SK-MEL-5 (cell line): ENCODE measurements at regions not wholly inside any gene's neighbourhood (a gene's known extent, or its start where the extent isn't known, plus 50 kb on each side); places are given as distances from the start of the nearest gene placed in this dataset.
"Not testable (repeated sequence)": the region's sequence is repeated elsewhere in the genome, so short reads cannot be mapped to it uniquely, and the experiment has no call there.

ENCODE experiments used
- DNase-seq: peaks from one replicate; pipeline ENCODE4 v3.0.0-alpha.2; 2016; ENCODE audit warnings: low read depth, low spot score
- in situ Hi-C: cut with HindIII; loops from 2 replicates; pipeline ENCODE4 v1.10.0; 2016; ENCODE audit warnings: low sequenced_read_pairs, high pct_unique_total_duplicates, low pct_unique_long_range_greater_than_20kb
- small RNA-seq, 2 experiments: library from RNA; depleted of rRNA; stranded (forward); fragments of <200 nt; gene quantifications; one replicate each; pipeline ENCODE3, GENCODE V24; 2014

DNA sequence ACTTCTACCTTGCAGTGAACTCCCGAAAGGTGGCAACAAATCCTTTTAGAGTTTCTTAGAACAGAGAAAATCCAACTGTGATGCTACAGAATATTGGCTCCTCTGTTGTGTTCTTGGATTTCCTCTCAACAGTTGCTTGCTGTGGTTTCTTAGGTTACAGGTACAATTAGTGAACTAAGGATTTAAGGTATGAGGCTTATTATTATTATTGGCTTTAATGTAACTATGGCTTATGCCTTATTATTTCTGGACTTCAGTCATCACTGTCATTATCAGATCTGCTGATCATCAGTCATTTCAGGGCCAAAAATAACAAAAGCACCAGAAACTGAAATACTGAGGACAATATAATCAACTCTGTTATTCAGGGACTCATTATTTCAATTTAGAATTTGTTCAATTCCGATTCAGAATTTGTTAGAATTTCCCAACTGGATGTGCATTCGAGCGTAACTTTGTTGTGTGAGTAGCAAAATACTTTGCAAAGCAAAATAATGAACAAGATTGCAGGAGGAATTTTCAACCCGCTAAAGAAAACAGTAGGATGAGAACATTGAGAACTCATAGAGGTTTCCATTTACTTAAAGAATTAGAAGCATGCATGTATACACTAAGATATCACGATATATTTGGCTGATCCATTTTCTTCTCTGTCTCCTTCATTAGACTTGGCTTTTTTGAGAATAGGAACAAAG is 65.5 kb upstream of the AK4 start:
- no peak for DNase-seq
- in situ Hi-C loops: no loop called here

DNA sequence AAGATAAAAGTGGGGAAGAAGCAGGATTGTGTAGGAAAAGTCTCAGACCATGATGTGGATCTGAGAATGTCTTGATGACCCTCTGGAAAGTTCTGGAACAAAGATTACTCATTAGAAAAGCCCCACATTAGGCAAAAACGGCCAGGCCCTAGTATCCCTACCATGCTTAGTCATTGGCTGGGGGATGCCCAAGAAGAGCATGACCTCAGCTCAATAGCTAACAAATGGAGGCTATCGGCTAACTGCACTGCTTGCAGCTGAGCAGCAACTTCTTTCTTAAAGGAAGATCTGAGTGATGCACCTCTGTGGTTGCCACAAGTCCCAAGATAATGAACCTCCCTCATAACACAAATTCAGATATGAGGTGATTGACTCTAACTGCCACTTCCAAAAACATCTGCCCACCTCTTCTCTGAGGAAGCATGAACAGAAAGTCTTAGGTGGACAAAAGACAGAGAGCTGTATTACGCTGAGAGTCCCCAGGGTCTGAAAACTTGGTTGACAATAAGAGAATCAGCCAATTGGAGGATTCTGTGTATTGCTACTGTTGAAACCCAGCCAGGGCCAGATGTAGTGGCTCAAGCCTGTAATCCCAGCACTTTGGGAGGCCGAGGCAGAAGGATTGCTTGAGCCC is 64.6 kb upstream of the AK4 start:
- in situ Hi-C loops: no loop called here
- DNase-seq: no peak

- in situ Hi-C loops: no loop called here
- DNase-seq: no peak
Observed at GRCh38 chr1:65084066-65084465, 63.9 kb upstream of the AK4 start.

DNA sequence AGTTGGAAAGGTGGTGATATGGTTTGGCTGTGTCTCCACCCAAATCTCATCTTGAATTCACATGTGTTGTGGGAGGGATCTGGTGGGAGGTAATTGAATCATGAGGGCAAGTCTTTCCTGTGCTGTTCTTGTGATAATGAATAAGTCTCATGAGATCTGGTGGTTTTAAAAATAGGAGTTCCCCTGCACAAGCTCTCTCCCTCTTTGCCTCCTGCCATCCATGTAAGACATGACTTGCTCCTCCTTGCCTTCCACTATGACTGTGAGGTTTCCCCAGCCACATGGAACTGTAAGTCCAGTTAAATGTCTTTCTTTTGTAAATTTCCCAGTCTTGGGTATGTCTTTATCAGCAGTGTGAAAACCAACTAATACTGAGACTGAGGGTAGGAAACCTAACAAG is 60.5 kb upstream of the AK4 start:
- in situ Hi-C loops, DNase-seq: not testable (repeated sequence)

DNA sequence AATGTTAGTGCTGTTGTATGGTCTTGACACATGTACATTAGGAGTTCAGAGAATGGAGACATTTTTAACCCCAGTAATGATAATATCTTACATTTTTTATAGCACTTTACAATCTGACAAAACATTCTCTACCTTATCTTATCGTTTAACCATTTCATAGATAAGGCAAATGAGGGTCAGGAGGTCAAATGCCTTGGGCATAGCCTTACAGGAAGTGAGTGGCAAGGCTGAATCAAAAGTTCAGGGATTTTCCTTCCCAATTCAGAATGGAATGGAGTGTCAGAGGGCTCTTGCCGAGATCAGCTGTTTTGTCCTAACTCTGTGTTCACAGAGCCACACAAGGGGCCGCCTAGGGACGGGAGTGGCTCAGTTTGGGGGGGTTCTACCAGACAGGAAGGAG is 57.6 kb upstream of the AK4 start:
- no peak for DNase-seq
- in situ Hi-C loops: no loop called here

DNA sequence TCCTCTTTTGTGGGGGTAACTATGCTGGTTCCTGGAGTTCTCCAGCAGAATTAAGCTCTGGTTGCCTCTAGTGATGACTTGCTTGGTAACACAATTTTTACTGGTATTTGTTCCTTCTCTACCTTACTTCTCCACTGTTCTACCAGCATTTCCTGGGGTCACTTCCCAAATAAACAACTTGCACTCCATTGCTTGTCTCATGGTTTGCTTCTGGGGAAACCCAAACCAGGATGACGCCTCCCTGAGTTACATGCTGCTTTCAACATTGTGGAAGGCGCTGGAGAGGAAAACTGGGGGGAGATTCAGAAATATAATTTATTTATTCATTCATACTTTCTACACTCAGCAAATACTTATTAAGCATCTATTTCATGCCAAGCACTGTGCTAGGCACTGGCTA is 55.3 kb upstream of the AK4 start:
- in situ Hi-C loops: no loop called here
- no peak for DNase-seq

- in situ Hi-C loops: no loop called here
- DNase-seq: no peak
Observed at GRCh38 chr1:65097076-65097475, 50.9 kb upstream of the AK4 start.

Small RNA genes lying in the stretch of these regions (small RNA-seq; reads per million reads assigned to genes)
- gene MIR101-1 (0.05 to 0.06 reads per million in 2 experiments), gene MIR3671 (0 reads per million in 2 experiments), gene MRPS21P1 (0 to 0.05 reads per million in 2 experiments), gene RNU6-1176P (0 reads per million in 2 experiments)
